ENCODE measurements at regions not wholly inside any gene's neighbourhood (a gene's known extent, or its start where the extent isn't known, plus 50 kb on each side); places are given as distances from the start of the nearest gene placed in this dataset.
A peak's percentile ranks its signal among the peaks of the same experiment; 100 is the strongest.

DNA sequence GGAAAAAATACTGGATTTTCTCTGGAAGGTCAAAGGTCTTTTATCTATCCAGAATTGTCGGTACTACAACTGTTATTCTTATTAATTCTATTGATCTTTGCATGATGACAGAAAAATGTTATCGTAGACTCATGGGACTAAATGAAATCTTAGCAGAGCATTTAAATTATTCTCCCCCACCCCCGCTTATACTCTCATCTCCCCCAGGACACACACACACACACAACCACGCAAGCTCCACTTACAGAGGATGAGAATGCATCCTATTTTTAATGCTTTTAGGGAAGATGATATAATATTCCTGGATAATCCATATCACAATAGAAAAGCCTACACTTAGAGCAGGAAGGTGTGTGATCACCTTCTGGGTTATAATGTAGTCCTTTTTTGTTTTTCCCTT lies 91.9 kb upstream of the STARD13 start:
- no peak for TF ChIP-seq JUND (IDR thresholded peaks at IDR 0.05; ENCODE audit: low read depth)
- in situ Hi-C loops (cut with HindIII; ENCODE audit: low pct_unique_long_range_greater_than_20kb, low sequenced_read_pairs): no loop called here
- no peak for DNase-seq (ENCODE audit: low read depth in 1 of 2, low spot score in 1 of 2)

DNA sequence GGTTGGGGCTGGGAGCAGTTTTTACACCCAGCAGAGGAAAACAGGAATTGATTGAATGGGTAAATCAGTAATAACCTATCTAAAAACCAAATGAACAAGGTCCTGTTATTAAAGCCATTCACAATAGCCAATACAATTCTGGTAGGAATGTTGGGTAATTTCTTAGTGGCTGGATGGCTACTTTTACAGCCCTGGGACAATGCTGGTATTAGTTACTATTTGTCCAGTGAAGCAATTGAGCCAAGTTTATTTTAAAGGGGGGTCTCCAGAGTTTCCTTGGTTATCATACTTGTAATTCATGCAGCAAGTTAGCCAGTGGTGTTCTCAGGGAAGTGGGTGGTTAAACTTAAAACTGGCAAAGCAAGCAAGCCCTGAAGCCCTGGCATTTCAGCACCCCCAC lies 92.3 kb upstream of the STARD13 start:
- in situ Hi-C loops (cut with HindIII; ENCODE audit: low pct_unique_long_range_greater_than_20kb, low sequenced_read_pairs): no loop called here
- no peak for TF ChIP-seq JUND (IDR thresholded peaks at IDR 0.05; ENCODE audit: low read depth)
- DNase-seq (ENCODE audit: low read depth in 1 of 2, low spot score in 1 of 2): no peak

DNA sequence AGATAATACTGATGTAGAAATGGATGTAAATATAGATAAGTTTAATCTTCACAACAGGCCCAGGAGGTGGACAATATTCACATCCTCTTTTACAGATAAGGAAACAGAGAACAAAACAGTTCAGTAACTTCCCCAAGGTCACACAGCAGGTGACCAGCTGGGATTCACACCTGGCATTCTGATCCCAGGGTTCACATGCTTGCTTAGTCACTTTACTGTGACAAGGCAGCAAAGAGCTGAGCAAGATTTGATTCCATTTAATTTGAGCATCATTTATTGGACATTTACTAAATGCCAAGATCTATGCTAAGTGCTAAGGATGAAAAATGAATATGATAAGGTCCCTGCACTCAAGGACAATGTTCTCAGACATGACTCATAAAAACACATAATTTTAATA lies 94.1 kb upstream of the STARD13 start:
- no peak for TF ChIP-seq JUND (IDR thresholded peaks at IDR 0.05; ENCODE audit: low read depth)
- in situ Hi-C loops (cut with HindIII; ENCODE audit: low pct_unique_long_range_greater_than_20kb, low sequenced_read_pairs): no loop called here

DNA sequence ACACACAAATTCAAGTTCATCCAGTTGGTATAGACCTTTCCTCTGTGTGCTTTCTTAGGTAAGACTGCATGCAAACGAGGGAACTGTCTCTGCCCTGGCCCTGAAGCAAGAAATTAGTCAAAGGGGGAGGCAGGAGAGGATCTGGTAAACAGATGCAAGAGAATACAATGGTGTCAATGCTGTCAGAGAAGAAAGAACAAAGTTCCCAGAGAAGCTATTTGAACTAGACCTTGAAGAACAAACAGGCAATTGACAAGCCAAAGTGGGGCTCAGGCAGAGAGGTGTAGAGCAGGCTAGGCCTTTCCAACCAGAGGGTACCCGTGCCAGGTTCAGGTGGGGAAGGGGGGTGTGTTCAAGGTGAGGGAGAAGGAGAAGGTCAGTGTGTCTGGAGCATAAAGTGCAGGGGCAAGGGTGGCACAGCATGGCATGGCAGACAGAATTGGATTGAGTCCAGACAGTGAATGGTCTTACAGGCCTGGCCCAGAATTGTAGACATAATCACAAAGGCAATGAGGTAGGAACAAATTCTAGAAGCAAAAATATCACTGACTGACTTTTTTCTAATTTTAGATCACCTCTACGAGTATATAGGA lies 95.0 kb upstream of the STARD13 start:
- in situ Hi-C loops (cut with HindIII; ENCODE audit: low pct_unique_long_range_greater_than_20kb, low sequenced_read_pairs): no loop called here
- DNase-seq (ENCODE audit: low read depth in 1 of 2, low spot score in 1 of 2): peak in 1 of 2 experiments; percentile 10
- TF ChIP-seq JUND (IDR thresholded peaks at IDR 0.05; ENCODE audit: low read depth): no peak

More for the DNA sequence above, 94.1 kb upstream of the STARD13 start:
- peak in 1 of 2 experiments; percentile 49 for DNase-seq (ENCODE audit: low read depth in 1 of 2, low spot score in 1 of 2)

DNA sequence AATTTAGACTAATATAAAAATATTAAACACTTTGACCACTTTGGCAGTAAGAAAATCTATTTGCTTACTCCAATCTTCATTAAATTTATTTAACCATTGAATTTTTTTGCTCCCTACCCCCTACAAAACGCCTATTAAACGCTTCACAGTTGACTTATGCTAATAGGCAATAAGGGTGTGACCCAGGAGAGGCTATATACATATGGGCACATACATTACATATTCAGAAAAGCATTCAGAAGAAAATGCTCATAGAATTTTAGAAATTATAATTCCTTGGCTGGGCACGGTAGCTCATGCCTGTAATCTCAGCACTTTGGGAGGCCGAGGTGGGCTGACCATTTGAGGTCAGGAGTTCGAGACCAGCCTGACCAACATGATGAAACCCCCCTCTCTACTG lies 95.6 kb upstream of the STARD13 start:
- no peak for TF ChIP-seq JUND (IDR thresholded peaks at IDR 0.05; ENCODE audit: low read depth)
- in situ Hi-C loops (cut with HindIII; ENCODE audit: low pct_unique_long_range_greater_than_20kb, low sequenced_read_pairs): no loop called here
- no peak for DNase-seq (ENCODE audit: low read depth in 1 of 2, low spot score in 1 of 2)

DNA sequence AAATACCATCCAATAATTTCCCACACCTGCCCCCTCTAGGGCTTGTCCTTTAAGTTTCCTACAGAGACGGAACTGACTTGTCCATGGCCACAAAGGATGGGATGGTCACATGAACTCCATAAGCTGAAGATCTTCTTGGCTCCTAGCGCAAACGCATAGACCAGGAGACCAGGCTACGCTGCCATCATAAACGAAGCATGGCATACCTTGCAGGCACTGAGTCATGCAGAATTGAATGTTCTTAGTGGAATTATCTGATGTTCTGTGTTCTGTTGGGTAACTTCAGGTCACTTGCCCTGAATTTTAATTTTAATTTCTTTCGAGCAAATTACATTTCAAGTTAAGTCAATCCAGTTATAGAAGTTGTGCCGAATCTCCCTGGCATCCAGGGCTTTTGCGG lies 96.4 kb upstream of the STARD13 start:
- in situ Hi-C loops (cut with HindIII; ENCODE audit: low pct_unique_long_range_greater_than_20kb, low sequenced_read_pairs): no loop called here
- TF ChIP-seq JUND (IDR thresholded peaks at IDR 0.05; ENCODE audit: low read depth): no peak
- DNase-seq (ENCODE audit: low read depth in 1 of 2, low spot score in 1 of 2): no peak

DNA sequence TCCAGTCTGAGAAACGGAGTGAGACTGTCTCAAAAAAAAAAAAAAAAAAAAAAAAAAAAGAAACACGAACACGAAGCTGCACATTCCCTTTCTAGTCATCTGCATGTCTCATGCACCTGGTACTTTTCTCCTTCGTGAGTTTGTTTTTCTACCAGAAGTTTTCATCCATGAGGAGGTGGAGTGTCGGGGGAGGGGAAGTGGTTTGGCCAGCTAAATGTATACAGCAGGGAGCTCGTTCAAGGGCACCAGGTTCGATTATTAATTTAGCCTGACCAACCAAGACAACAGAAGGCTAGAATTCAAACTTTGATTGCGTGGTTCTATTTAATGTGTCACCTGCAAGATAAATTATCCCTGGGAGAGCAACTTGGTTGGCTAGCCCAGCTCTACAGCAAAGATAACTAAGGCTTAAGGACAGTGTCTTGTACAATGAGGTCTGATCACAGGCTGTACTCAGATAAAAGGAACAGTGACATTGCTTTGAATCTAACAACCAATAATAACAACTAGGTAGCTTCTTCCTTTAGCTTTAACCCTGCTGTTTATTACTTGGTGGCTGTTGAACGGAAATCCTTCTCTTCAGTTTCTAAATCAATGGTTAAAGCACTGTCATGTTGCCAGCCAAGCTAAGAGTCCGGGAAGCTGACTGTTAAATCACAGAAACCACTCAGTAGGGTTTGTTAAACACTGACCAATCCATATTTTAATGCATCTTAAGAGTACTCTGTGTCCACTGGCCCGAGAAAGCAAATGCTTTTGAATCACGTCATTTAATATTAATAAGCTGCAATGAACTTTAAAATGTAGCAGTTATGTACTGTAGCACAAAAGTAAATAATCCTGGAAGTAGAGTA lies 98.4 kb upstream of the STARD13 start:
- TF ChIP-seq JUND (IDR thresholded peaks at IDR 0.05; ENCODE audit: low read depth): no peak
- in situ Hi-C loops (cut with HindIII; ENCODE audit: low pct_unique_long_range_greater_than_20kb, low sequenced_read_pairs): no loop called here
- no peak for DNase-seq (ENCODE audit: low read depth in 1 of 2, low spot score in 1 of 2)

DNA sequence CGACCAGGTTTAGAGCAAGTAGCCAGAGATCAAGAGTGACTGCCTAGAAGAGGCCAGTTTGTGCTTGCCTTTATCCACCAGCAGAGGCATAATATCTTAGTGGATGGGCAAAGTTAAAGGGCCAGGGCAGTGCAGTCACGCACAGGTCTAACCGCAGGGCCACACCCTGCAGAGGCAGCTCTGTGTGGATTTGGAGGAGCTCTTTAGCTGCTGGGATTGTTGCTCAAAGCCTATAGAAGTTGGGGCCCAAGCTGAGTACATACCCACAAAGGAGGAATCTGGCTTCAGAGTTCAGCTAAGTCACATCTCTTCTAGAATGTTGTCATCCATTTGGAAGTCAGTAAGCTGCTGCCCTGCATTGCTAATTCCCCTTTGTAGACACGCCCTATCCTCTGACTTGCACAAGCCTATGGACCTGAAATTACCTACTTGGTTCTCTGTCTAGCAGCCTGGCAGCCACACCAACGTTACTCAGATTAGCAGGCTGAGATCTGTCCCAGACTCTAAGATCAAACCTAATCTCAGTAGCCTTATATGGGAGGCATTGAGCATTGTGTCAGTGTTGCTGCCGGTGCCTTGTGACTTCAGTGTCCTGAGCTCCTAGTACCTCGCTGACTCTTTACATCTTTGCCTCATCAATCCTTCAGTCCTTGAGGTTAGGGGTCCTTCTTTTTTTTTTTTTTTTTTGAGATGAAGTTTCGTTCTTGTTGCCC lies 102.9 kb upstream of the STARD13 start:
- no peak for TF ChIP-seq JUND (IDR thresholded peaks at IDR 0.05; ENCODE audit: low read depth)
- in situ Hi-C loops (cut with HindIII; ENCODE audit: low pct_unique_long_range_greater_than_20kb, low sequenced_read_pairs): no loop called here
- peak in 1 of 2 experiments; percentile 9 for DNase-seq (ENCODE audit: low read depth in 1 of 2, low spot score in 1 of 2)

DNA sequence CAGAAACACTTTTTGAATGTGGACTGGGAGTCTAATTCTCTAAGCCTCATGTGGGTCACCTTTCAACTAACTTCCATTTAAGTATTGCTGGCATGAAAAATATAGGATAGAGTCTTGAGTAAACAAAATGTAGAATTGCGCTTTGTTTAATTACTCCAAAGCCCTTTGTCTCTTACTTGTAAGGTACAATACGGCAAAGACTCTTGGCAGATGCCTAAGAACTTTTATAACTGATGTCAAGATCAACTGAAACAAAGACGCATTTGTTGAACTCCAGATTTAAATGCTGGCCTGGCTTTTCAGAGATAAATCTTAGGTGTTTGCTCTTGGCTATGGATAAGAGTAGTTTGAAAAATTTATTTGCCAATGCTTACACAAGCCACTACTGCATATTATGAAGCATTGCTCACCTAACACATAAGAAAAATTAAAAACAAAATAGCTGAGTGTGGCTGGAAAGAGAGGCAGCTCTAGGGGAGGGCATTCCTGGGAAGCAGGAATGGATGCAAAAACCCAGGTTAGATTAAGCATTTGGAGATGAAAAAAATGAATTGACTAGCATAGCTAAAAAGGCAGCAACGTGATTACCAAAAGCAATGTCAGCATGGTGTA lies 107.3 kb upstream of the STARD13 start:
- peak in 1 of 2 experiments; percentile 64 for DNase-seq (ENCODE audit: low read depth in 1 of 2, low spot score in 1 of 2)
- TF ChIP-seq JUND (IDR thresholded peaks at IDR 0.05; ENCODE audit: low read depth): no peak
- in situ Hi-C loops (cut with HindIII; ENCODE audit: low pct_unique_long_range_greater_than_20kb, low sequenced_read_pairs): no loop called here

DNA sequence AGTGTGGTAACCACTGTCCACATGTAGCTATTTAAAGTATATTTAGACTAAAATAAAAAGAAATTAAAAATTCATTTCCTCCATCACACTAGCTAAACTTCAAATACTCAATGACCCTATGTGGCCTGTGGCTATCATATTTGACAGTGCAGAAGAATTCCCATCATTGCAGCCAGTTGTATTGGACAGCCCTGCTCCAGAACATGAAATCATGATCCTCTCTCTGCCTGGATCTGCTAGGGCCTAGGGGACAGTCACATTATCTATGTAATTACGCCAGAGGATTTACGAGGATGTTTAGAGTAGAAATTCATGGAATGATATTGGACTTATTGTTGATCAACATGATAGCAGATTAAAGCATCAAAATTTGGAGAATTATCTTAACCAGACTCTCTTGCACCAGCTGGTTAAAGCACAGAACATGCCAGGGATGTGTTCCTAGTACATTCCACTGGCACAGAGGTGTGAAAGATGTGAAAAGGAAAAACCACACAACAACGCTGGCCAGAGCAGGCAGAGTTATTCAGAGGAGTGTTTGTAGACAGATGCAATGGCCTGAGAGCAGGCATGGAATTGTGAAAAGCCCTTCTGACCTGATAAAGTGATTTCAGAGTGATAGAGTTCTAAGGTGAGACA lies 108.9 kb upstream of the STARD13 start:
- no peak for TF ChIP-seq JUND (IDR thresholded peaks at IDR 0.05; ENCODE audit: low read depth)
- in situ Hi-C loops (cut with HindIII; ENCODE audit: low pct_unique_long_range_greater_than_20kb, low sequenced_read_pairs): no loop called here
- no peak for DNase-seq (ENCODE audit: low read depth in 1 of 2, low spot score in 1 of 2)

DNA sequence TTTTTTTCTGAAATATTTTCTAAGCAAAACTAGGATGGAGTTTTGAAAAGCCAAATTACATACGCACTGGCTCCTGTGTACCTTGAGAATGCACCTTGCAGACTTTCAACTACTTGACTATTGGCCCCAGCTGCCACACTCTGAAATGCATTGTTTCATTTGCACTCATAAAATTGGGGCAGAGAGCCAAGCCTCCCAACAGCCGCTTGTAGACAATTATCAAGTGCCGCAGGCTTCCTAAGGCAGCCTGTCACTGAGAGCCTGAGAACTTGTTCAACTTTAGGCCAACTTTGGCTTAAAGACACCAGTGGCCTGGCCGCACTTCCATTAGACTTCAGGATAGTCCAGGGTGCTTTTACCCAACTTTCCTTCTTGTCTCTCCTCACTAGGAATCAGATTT lies 115.7 kb upstream of the STARD13 start:
- peak in 1 of 2 experiments; percentile 66 for DNase-seq (ENCODE audit: low read depth in 1 of 2, low spot score in 1 of 2)
- no peak for TF ChIP-seq JUND (IDR thresholded peaks at IDR 0.05; ENCODE audit: low read depth)
- in situ Hi-C loops (cut with HindIII; ENCODE audit: low pct_unique_long_range_greater_than_20kb, low sequenced_read_pairs): no loop called here

DNA sequence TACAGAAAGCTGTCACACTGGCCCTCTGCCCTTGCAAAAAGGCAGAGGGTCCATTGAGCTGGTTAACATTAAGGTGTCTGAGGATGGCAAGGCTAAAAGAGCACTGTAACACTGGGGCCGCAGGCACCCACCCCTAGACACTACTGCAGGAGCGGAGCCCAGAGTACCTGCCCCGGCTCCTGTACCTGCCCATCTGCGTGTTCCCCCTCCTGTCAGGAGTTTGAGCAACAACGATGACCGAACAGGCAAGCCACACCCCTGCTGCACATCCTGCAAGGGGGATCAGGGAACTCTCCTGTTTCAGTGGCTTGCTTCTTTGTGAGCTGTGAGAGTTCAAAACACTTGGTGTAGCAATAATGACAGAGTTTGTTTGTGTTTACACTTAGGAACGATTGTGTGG lies 117.4 kb upstream of the STARD13 start:
- DNase-seq (ENCODE audit: low read depth in 1 of 2, low spot score in 1 of 2): no peak
- in situ Hi-C loops (cut with HindIII; ENCODE audit: low pct_unique_long_range_greater_than_20kb, low sequenced_read_pairs): no loop called here
- no peak for TF ChIP-seq JUND (IDR thresholded peaks at IDR 0.05; ENCODE audit: low read depth)

Measured in T47D (cell line).